ENCODE measurements at regions not wholly inside any gene's neighbourhood (a gene's known extent, or its start where the extent isn't known, plus 50 kb on each side); places are given as distances from the start of the nearest gene placed in this dataset.
A peak's percentile ranks its signal among the peaks of the same experiment; 100 is the strongest.
"Not testable (repeated sequence)": the region's sequence is repeated elsewhere in the genome, so short reads cannot be mapped to it uniquely, and the experiment has no call there.

DNA sequence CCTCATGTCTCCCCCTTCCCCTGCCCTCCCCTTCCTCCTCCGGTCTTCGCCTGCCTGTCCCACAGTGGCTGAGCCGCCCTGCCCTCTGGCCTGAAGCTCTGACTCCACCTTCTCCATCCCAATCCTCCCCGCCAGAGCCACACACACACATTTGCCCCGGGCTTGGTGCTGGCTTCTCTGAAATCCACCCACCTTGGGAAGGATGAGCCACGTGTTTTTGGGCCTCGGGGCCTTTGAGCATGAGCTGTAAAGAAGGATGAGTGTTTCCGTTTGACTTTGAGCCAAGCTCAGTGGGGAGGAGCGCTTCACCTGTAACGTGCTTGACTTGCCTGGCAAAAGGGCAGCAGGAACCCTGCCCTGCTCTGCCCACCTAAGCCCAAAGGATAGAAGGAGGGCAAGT lies 295.1 kb downstream of the SIPA1L2 start:
- DNase-seq (ENCODE audit: low read depth) (peak; percentile 87), FAIRE-seq (no peak)
- Histone ChIP-seq H3K4me3 (ENCODE audit: low read depth, low read length) (no peak overlapping the region), H3K36me3 (ENCODE audit: control insufficient read depth, insufficient read depth, low read length) (no peaks in the 10 kb centered on the region), H3K27me3 (ENCODE audit: control insufficient read depth, insufficient read depth, low read length) (no peaks in the 10 kb centered on the region)
- TF ChIP-seq, protein P1, sequence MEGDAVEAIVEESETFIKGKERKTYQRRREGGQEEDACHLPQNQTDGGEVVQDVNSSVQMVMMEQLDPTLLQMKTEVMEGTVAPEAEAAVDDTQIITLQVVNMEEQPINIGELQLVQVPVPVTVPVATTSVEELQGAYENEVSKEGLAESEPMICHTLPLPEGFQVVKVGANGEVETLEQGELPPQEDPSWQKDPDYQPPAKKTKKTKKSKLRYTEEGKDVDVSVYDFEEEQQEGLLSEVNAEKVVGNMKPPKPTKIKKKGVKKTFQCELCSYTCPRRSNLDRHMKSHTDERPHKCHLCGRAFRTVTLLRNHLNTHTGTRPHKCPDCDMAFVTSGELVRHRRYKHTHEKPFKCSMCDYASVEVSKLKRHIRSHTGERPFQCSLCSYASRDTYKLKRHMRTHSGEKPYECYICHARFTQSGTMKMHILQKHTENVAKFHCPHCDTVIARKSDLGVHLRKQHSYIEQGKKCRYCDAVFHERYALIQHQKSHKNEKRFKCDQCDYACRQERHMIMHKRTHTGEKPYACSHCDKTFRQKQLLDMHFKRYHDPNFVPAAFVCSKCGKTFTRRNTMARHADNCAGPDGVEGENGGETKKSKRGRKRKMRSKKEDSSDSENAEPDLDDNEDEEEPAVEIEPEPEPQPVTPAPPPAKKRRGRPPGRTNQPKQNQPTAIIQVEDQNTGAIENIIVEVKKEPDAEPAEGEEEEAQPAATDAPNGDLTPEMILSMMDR (IDR thresholded peaks at IDR 0.05; ENCODE audit: insufficient read depth, low read length, severe bottlenecking), result no peak

DNA sequence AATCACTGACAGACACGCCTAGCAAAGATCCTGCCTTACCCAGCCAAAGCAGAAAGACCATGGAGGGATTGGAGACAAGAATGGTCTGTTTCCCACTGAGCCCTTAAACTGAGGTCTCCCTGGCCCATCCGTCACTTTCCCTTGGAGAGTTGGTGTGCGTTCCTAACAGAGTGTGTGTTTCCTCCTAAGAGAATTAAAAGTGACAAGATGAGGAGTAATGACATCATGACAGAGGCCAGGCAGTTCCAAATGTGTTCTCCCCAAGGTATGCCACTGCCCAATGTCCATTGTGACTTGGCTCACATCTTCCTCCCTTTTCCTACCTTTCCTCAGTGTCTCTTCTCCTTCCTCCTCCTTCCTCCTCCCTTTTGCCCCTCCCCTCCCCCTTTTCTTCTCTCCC lies 295.7 kb downstream of the SIPA1L2 start:
- no peak for FAIRE-seq
- no peaks in the 10 kb centered on the region for H3K27me3 ChIP-seq (ENCODE audit: control insufficient read depth, insufficient read depth, low read length)
- TF ChIP-seq, protein P1 (IDR thresholded peaks at IDR 0.05; ENCODE audit: insufficient read depth, low read length, severe bottlenecking), result no peak

DNA sequence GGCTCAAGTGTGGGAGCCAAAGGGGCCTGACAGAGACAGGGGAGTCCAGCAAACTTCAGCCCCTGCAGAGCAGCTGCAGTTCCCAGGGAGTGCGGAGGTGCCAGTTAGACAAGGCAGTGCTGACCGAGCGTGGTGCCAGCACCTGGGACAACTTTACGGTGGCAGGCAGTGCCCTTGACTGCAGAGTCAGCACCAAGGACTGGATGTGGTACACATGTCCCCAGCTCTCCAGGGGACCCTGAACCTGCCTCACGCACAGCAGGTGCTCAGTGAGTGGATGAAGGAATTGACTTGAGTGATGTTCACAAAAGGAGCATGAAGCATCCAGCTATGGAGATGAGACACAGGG lies 296.5 kb downstream of the SIPA1L2 start:
- Histone ChIP-seq H3K4me3 (ENCODE audit: low read depth, low read length) (no peak overlapping the region), H3K27me3 (ENCODE audit: control insufficient read depth, insufficient read depth, low read length) (no peaks in the 10 kb centered on the region), H3K36me3 (ENCODE audit: control insufficient read depth, insufficient read depth, low read length) (no peaks in the 10 kb centered on the region)
- TF ChIP-seq, protein P1 (IDR thresholded peaks at IDR 0.05; ENCODE audit: insufficient read depth, low read length, severe bottlenecking), result no peak
- DNase-seq (ENCODE audit: low read depth) (no peak), FAIRE-seq (no peak)

More for the DNA sequence above, 295.7 kb downstream of the SIPA1L2 start:
- no peaks in the 10 kb centered on the region for H3K36me3 ChIP-seq (ENCODE audit: control insufficient read depth, insufficient read depth, low read length)
- DNase-seq (ENCODE audit: low read depth), result no peak
- H3K4me3 ChIP-seq (ENCODE audit: low read depth, low read length), result no peak overlapping the region

DNA sequence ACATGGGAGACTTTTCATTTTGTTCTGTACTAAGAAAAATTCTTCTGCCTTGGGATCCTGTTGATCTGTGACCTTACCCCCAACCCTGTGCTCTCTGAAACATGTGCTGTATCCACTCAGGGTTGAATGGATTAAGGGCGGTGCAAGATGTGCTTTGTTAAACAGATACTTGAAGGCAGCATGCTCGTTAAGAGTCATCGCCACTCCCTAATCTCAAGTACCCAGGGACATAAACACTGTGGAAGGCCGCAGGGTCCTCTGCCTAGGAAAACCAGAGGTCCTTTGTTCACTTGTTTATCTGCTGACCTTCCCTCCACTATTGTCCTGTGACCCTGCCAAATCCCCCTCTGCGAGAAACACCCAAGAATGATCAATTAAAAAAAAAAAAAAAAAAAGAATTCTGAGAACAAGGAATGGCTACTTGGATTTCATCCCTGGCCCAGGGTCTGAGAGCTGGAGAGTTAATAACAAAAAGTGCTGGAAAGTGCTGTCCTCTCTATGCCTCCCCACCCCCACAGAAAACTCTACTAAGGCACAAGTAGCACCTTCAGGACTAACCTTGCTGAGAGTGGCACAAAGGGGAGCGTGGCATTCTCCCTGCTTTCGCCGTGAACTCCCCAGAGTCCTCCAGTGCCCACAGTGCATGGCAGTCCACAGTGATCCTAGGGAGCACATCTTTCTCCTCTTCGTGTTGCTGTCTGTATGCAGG lies 297.1 kb downstream of the SIPA1L2 start:
- not testable (repeated sequence) for FAIRE-seq; H3K4me3 ChIP-seq (ENCODE audit: low read depth, low read length); DNase-seq (ENCODE audit: low read depth); H3K27me3 ChIP-seq (ENCODE audit: control insufficient read depth, insufficient read depth, low read length); H3K36me3 ChIP-seq (ENCODE audit: control insufficient read depth, insufficient read depth, low read length)

DNA sequence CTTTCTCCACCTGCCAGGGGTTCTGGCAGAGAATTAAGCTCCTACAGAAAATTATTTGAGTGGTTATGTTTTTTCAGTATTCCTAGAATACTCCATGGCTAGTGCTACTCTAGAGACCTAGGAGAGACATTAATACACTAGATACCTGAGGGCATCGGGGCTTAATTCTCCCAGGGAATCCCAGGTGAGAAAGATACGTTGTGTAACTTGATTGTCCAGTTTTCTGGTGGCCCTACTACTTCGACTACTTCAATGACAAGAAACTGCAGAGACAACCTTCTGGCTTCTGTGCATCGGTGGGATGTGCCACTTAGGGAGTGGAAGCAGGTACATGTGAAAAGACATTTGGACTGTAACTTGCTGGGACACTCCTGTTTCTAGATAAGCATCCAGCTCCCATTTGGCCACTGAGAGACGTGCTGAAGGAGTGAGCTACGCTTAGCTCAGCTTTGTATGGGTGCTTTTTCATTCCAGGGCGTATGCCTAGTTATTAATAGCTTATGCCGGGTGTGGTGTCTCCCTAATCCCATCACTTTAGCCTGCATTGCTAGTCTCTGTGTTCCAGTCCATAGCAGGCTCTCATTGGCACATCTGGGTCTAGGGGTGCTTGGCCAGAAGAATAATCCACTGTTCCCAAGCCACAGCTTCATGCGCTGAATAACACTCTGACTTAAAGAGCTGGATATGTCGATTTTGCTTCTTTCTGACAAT lies 300.7 kb downstream of the SIPA1L2 start:
- Histone ChIP-seq H3K4me3 (ENCODE audit: low read depth, low read length) (no peak overlapping the region), H3K36me3 (ENCODE audit: control insufficient read depth, insufficient read depth, low read length) (no peaks in the 10 kb centered on the region), H3K27me3 (ENCODE audit: control insufficient read depth, insufficient read depth, low read length) (no peaks in the 10 kb centered on the region)
- FAIRE-seq (peak; percentile 55), DNase-seq (ENCODE audit: low read depth) (no peak)
- TF ChIP-seq, protein P1 (IDR thresholded peaks at IDR 0.05; ENCODE audit: insufficient read depth, low read length, severe bottlenecking), result no peak

DNA sequence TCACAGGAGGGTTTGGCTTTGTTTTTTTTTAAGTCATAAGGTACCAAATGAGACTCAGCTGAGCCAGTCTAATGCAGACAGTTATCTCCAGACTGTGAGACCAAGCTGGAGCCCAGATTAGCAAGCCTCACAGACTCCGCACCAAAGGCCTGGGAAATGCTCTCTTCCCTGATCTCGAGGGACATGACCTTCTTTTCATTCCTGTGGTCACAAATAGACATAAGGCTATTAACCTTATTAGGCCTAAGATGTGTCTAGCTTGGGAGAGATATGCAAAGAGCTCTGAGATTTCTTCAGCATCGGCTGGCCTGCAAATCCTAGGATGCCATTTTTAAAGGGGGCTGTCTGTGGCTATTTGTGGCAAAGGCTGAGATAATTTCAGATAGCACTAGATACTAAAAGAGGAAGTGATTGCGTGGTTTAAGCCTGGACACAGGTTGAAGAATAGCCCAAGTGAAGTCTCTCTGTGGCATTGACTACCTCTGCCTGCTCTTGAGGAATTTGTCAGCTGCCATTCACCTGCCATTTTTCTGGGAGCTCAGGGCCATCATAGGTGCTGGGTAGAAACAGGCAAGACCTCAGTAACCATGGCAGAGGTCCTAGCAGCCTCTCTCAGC lies 301.3 kb downstream of the SIPA1L2 start:
- DNase-seq (ENCODE audit: low read depth), result no peak
- TF ChIP-seq, protein P1 (IDR thresholded peaks at IDR 0.05; ENCODE audit: insufficient read depth, low read length, severe bottlenecking), result no peak
- no peak for FAIRE-seq
- no peak overlapping the region for H3K4me3 ChIP-seq (ENCODE audit: low read depth, low read length)
- no peaks in the 10 kb centered on the region for H3K27me3 ChIP-seq (ENCODE audit: control insufficient read depth, insufficient read depth, low read length)
- no peaks in the 10 kb centered on the region for H3K36me3 ChIP-seq (ENCODE audit: control insufficient read depth, insufficient read depth, low read length)
